GM23248 (cell line): ENCODE measurements at regions not wholly inside any gene's neighbourhood (a gene's known extent, or its start where the extent isn't known, plus 50 kb on each side); places are given as distances from the start of the nearest gene placed in this dataset.
A peak's percentile ranks its signal among the peaks of the same experiment; 100 is the strongest.

Experiments used
- DNase-seq: peaks from one replicate; pipeline ENCODE4 v3.0.0-alpha.2; 2015
- H2AFZ ChIP-seq: fragments of 200-600 bp; sonication (generic); 2 replicates; pipeline ENCODE4 v1.6.1; 2016; ENCODE audit warnings: antibody characterized with exemption
- H3F3A ChIP-seq: fragments of 200-600 bp; sonication (generic); 2 replicates; pipeline ENCODE4 v1.6.1; 2016; ENCODE audit warnings: mild to moderate bottlenecking, antibody characterized with exemption, mixed run types; ENCODE audit not compliant: insufficient read depth
- H3K27ac ChIP-seq: fragments of 200-600 bp; sonication (generic); 2 replicates; pipeline ENCODE4 v1.5.1; 2016; ENCODE audit warnings: mild to moderate bottlenecking
- H3K27me3 ChIP-seq: fragments of 200-600 bp; sonication (generic); replicated peaks from 2 replicates; pipeline ENCODE4 v1.6.1; 2016; ENCODE audit warnings: mild to moderate bottlenecking; ENCODE audit not compliant: insufficient read depth
- H3K36me3 ChIP-seq: fragments of 200-600 bp; sonication (generic); 2 replicates; pipeline ENCODE4 v1.6.1; 2016; ENCODE audit warnings: low read depth, mild to moderate bottlenecking
- H3K4me1 ChIP-seq: fragments of 200-600 bp; sonication (generic); 2 replicates; pipeline ENCODE4 v1.6.1; 2016; ENCODE audit warnings: mild to moderate bottlenecking; ENCODE audit not compliant: insufficient read depth
- H3K4me2 ChIP-seq: fragments of 200-600 bp; sonication (generic); one replicate; pipeline ENCODE4 v1.6.1; 2016; ENCODE audit warnings: mild to moderate bottlenecking; ENCODE audit not compliant: unreplicated experiment
- H3K4me3 ChIP-seq: fragments of 200-600 bp; sonication (generic); 2 replicates; pipeline ENCODE4 v1.5.1; 2016; ENCODE audit warnings: mild to moderate bottlenecking
- H3K79me2 ChIP-seq: fragments of 200-600 bp; sonication (generic); 2 replicates; pipeline ENCODE4 v1.6.1; 2016; ENCODE audit warnings: mild to moderate bottlenecking; ENCODE audit not compliant: insufficient read depth
- H3K9ac ChIP-seq: fragments of 200-600 bp; sonication (generic); 2 replicates; pipeline ENCODE4 v1.6.1; 2016; ENCODE audit warnings: mild to moderate bottlenecking
- H3K9me2 ChIP-seq: fragments of 200-600 bp; sonication (generic); 2 replicates; pipeline ENCODE4 v1.6.1; 2016; ENCODE audit warnings: mixed run types, mild to moderate bottlenecking, moderate library complexity; ENCODE audit not compliant: insufficient read depth
- H3K9me3 ChIP-seq: fragments of 200-600 bp; sonication (generic); one replicate; pipeline ENCODE4 v1.6.1; 2017; ENCODE audit warnings: low read depth
- H4K20me1 ChIP-seq: fragments of 200-600 bp; sonication (generic); 2 replicates; pipeline ENCODE4 v1.6.0; 2016; ENCODE audit not compliant: insufficient read depth
- EZH2 ChIP-seq: fragments of 200-600 bp; sonication (generic); IDR thresholded peaks from 2 replicates; pipeline ENCODE4 v1.6.1; 2018; ENCODE audit warnings: antibody characterized with exemption, mild to moderate bottlenecking; ENCODE audit not compliant: insufficient read depth, poor library complexity, severe bottlenecking
- EZH2phosphoT487 ChIP-seq: fragments of 200-600 bp; sonication (generic); IDR thresholded peaks from 2 replicates; pipeline ENCODE4 v1.6.1; 2018; ENCODE audit warnings: antibody characterized with exemption, moderate library complexity, mild to moderate bottlenecking, low read depth; ENCODE audit not compliant: insufficient read depth
- WGBS, 2 experiments: methylation state at CpG; one replicate each; pipeline ENCODE4 v1.1.6; 2015 to 2017; ENCODE audit warnings: low lambda C conversion rate in 2 of 2, low coverage in 1 of 2; ENCODE audit errors: missing lambda C conversion rate in 2 of 2; 5-methylcytosine and 5-hydroxymethylcytosine counted together
- in situ Hi-C: fragments of 300-500 bp; cut with MboI; formaldehyde crosslinking; loops from 2 replicates; pipeline ENCODE4 v1.15.0; 2020

- Histone ChIP-seq H3K27me3 (no peaks in the 10 kb centered on the region), H3K9me3 (no peaks in the 10 kb centered on the region), H3K4me1 (no peaks in the 10 kb centered on the region), H3K4me3 (no peak overlapping the region), H3K4me2 (no peak overlapping the region), H3K9me2 (no peaks in the 10 kb centered on the region), H3K36me3 (no peaks in the 10 kb centered on the region), H3K27ac (no peak overlapping the region), H3K79me2 (no peaks in the 10 kb centered on the region), H3K9ac (no peak overlapping the region), H4K20me1 (no peaks in the 10 kb centered on the region), H2AFZ (no peak overlapping the region), H3F3A (no peaks in the 10 kb centered on the region)
- in situ Hi-C loops, result loop anchor here (25.0 kb wide), 1 partner anchor 1619 kb away; no protein-coding TSS in a partner anchor
- TF ChIP-seq EZH2phosphoT487, result no peak
- TF ChIP-seq EZH2, result no peak
- no peak for DNase-seq
- 22 to 23% methylated on average over 3 of the region's 3 CpGs for WGBS, 2 experiments
Measured at GRCh38 chr15:87481126-87481525, 775.4 kb downstream of the NTRK3 start.

GRCh38 chr15:87478687-87479072, 777.9 kb downstream of the NTRK3 start:
- no peak for DNase-seq
- WGBS, 2 experiments, result 11 to 22% methylated on average over 2 of the region's 2 CpGs
- Histone ChIP-seq H2AFZ (no peak overlapping the region), H3K79me2 (no peaks in the 10 kb centered on the region), H3K4me3 (no peak overlapping the region), H3K9me3 (no peaks in the 10 kb centered on the region), H3K9ac (no peak overlapping the region), H3K9me2 (no peaks in the 10 kb centered on the region), H3F3A (no peaks in the 10 kb centered on the region), H3K36me3 (no peaks in the 10 kb centered on the region), H4K20me1 (no peaks in the 10 kb centered on the region), H3K4me2 (no peak overlapping the region), H3K27ac (no peak overlapping the region), H3K27me3 (no peaks in the 10 kb centered on the region), H3K4me1 (no peaks in the 10 kb centered on the region)
- TF ChIP-seq EZH2phosphoT487 (no peak), EZH2 (no peak)
- in situ Hi-C loops, result loop anchor here (25.0 kb wide), 1 partner anchor 1616 kb away; no protein-coding TSS in a partner anchor

- no peaks in the 10 kb centered on the region for H3K4me1 ChIP-seq
- H3K79me2 ChIP-seq, result no peaks in the 10 kb centered on the region
- no peaks in the 10 kb centered on the region for H3K36me3 ChIP-seq
- in situ Hi-C loops, result loop anchor here (25.0 kb wide), 1 partner anchor 1616 kb away; no protein-coding TSS in a partner anchor
- WGBS, 2 experiments, result 1 to 6% methylated on average over 8 of the region's 8 CpGs
- H3K4me3 ChIP-seq, result no peak overlapping the region
- H3K27me3 ChIP-seq, result no peaks in the 10 kb centered on the region
- H3F3A ChIP-seq, result no peaks in the 10 kb centered on the region
- DNase-seq, result peak; percentile 74
- no peak overlapping the region for H3K4me2 ChIP-seq
- H4K20me1 ChIP-seq, result no peaks in the 10 kb centered on the region
- no peak overlapping the region for H3K27ac ChIP-seq
- H2AFZ ChIP-seq, result peak overlapping the region; percentile 22; the same call in 1 of the 2 replicates
- H3K9me2 ChIP-seq, result no peaks in the 10 kb centered on the region
- TF ChIP-seq EZH2phosphoT487 (no peak), EZH2 (no peak)
- H3K9ac ChIP-seq, result no peak overlapping the region
- no peaks in the 10 kb centered on the region for H3K9me3 ChIP-seq
Measured at GRCh38 chr15:87477737-87478686, 778.5 kb downstream of the NTRK3 start.

- H3K9me3 ChIP-seq, result no peaks in the 10 kb centered on the region
- no peaks in the 10 kb centered on the region for H3K36me3 ChIP-seq
- no peaks in the 10 kb centered on the region for H3K27me3 ChIP-seq
- H3K79me2 ChIP-seq, result no peaks in the 10 kb centered on the region
- no peak overlapping the region for H3K4me2 ChIP-seq
- no peak overlapping the region for H3K4me3 ChIP-seq
- no peaks in the 10 kb centered on the region for H3F3A ChIP-seq
- no peaks in the 10 kb centered on the region for H3K9me2 ChIP-seq
- H3K27ac ChIP-seq, result no peak overlapping the region
- H3K4me1 ChIP-seq, result no peaks in the 10 kb centered on the region
- in situ Hi-C loops, result loop anchor here (25.0 kb wide), 1 partner anchor 1615 kb away; no protein-coding TSS in a partner anchor
- no peak for TF ChIP-seq EZH2phosphoT487
- no peak overlapping the region for H2AFZ ChIP-seq
- no peak for DNase-seq
- 61 to 64% methylated on average over 1 of the region's 1 CpG for WGBS, 2 experiments
- no peaks in the 10 kb centered on the region for H4K20me1 ChIP-seq
- H3K9ac ChIP-seq, result no peak overlapping the region
Measured at GRCh38 chr15:87477026-87477425, 779.5 kb downstream of the NTRK3 start.
